MCF 10A (cell line): ENCODE measurements at regions not wholly inside any gene's neighbourhood (a gene's known extent, or its start where the extent isn't known, plus 50 kb on each side); places are given as distances from the start of the nearest gene placed in this dataset.

Experiments used
- BruUV-seq: library from RNA; stranded (reverse); fragments of 400-500 nt; replicated peaks from 2 replicates; lab custom pipeline; 2021; lab: Mats Ljungman, UMichigan
- CTCF ChIA-PET: fragments of 300-600 bp; sonication (Branson Sonifier 250); formaldehyde crosslinking; extraction: SDS; loops from one replicate; lab custom pipeline; 2021; ENCODE audit warnings: antibody characterized with exemption, inconsistent platforms; lab: Yijun Ruan, JAX
- POLR2A ChIA-PET: fragments of 300-600, 350-650 bp; sonication (Branson Sonifier 250); formaldehyde crosslinking; extraction: SDS; loops from one replicate; lab custom pipeline; 2020; ENCODE audit warnings: antibody characterized with exemption, inconsistent platforms; lab: Yijun Ruan, JAX
- DNase-seq: peaks from one replicate; pipeline ENCODE4 v3.0.0-alpha.2; 2018; ENCODE audit not compliant: unreplicated experiment
- H3K27ac Mint-ChIP-seq: one replicate; pipeline ENCODE4 v1.8.0; 2022; ENCODE audit warnings: mild to moderate bottlenecking, low read depth, mixed read lengths; ENCODE audit not compliant: unreplicated experiment
- H3K27me3 Mint-ChIP-seq: one replicate; pipeline ENCODE4 v1.8.0; 2022; ENCODE audit warnings: mixed read lengths; ENCODE audit not compliant: insufficient read depth, unreplicated experiment
- H3K36me3 Mint-ChIP-seq: one replicate; pipeline ENCODE4 v1.8.0; 2022; ENCODE audit warnings: mild to moderate bottlenecking, moderate library complexity, mixed read lengths; ENCODE audit not compliant: insufficient read depth, unreplicated experiment
- H3K4me1 Mint-ChIP-seq: one replicate; pipeline ENCODE4 v1.8.0; 2022; ENCODE audit warnings: mixed read lengths; ENCODE audit not compliant: insufficient read depth, unreplicated experiment
- H3K4me3 Mint-ChIP-seq: one replicate; pipeline ENCODE4 v1.8.0; 2022; ENCODE audit warnings: mild to moderate bottlenecking, moderate library complexity, mixed read lengths; ENCODE audit not compliant: unreplicated experiment
- H3K9me3 Mint-ChIP-seq: one replicate; pipeline ENCODE4 v1.8.0; 2022; ENCODE audit warnings: mixed read lengths; ENCODE audit not compliant: unreplicated experiment
- CTCF ChIP-seq: fragments of 200-600 bp; IDR thresholded peaks from one replicate; pipeline ENCODE4 v1.8.0; 2022; ENCODE audit warnings: antibody characterized with exemption, mild to moderate bottlenecking; ENCODE audit not compliant: unreplicated experiment
- intact Hi-C: fragments of 100-400 bp; cut with micrococcal nuclease; formaldehyde crosslinking; loops from 2 replicates; pipeline ENCODE4 v1.14.1; 2022

DNA sequence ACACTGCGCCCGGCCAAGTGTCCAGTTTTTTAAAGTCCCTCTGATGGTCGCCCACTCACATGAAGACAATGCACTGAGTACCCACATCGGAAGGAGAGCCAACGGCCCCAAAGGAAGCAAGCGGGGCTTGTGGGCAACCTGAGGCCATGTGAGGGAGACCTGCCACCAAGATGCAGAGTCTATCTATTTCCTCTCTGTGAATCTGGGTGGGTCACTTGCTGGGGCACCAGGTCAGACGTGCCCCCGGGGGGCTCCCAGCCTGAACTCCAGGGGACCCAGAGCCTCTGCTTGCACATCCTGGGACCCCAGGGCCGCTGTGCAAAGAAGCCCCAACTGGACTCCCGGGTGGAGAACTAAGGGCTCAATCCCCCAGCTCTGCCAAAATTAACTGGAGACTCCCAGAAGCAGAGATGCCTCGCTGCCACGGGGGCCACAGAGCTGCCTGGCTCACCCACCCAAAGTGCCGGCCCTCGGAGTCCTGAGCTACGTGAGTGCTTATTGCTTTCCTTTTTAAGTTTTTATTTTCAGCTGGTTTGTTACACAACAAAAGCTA lies 106.4 kb downstream of the BRD1 start:
- no TSS peak for BruUV-seq
- Mint-ChIP-seq H3K4me3 (no peak overlapping the region), H3K9me3 (peaks cover 33% of the 10 kb centered on the region), H3K4me1 (no peaks in the 10 kb centered on the region), H3K27me3 (no peaks in the 10 kb centered on the region), H3K36me3 (no peaks in the 10 kb centered on the region), H3K27ac (no peak overlapping the region)
- DNase-seq = no peak
- CTCF ChIA-PET = no interaction called here
- POLR2A ChIA-PET = no interaction called here
- intact Hi-C loops = no loop called here
- no peak for TF ChIP-seq CTCF

DNA sequence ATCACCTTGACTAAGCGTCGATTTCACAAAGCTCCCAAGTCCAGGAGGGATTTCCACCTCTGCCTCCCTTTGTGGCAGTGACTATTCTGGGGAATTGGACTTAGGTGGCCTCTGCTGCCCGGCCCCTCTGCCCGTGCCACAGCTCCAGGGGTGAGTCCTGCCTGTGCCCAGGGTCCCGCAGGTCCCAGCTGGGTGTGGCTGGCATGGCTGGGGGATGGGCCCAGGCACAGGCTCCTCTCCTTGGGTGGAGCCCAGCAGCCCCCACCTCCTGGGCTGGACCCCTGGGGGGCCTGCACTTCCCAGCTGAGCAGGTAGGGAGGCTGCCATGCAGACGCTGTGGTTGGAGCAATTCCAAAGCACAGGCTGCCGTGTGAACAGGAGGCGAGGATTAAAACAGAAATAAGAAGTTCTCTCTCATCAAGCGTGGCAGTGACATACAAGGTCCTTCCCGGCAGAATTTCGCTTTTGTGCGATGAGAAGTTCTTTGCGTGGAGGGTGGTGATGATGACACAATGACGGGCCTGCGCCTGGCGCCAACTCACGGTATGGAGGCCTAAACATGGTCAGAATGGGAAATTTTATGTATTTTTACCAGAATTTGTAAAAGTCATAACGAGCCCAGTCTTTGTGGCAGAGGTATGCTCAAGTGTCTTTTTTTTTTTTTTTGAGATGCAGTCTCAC lies 107.3 kb downstream of the BRD1 start:
- intact Hi-C loops = no loop called here
- DNase-seq = no peak
- Mint-ChIP-seq H3K36me3 (no peaks in the 10 kb centered on the region), H3K4me1 (no peaks in the 10 kb centered on the region), H3K9me3 (peaks cover 33% of the 10 kb centered on the region), H3K4me3 (no peak overlapping the region), H3K27ac (no peak overlapping the region), H3K27me3 (no peaks in the 10 kb centered on the region)
- no TSS peak for BruUV-seq
- no peak for TF ChIP-seq CTCF
- ChIA-PET POLR2A (no interaction called here), CTCF (no interaction called here)

DNA sequence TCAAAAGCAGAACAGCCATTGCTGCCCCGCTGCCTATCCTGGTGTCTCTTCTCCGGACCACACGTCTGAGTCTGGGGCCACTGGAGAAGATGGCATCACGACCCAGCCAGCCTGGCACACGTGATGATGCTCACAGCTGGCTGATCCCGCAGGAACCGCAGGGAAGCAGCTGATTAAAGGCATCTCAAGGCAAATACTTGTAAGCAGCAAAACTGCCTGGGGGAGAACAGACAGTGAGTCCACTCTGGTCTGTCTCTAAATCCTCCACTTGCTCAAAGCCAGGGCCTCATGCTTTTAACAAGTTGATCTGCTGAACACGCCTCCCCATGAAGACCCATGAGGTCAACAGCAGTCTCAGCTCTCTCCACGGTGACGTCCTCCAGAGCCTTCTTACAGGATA lies 108.6 kb downstream of the BRD1 start:
- H3K27me3 Mint-ChIP-seq = no peaks in the 10 kb centered on the region
- no peaks in the 10 kb centered on the region for H3K4me1 Mint-ChIP-seq
- TF ChIP-seq CTCF = no peak
- CTCF ChIA-PET = no interaction called here
- POLR2A ChIA-PET = no interaction called here
- intact Hi-C loops = no loop called here
- H3K27ac Mint-ChIP-seq = no peak overlapping the region
- DNase-seq = no peak
- H3K4me3 Mint-ChIP-seq = no peak overlapping the region
- H3K9me3 Mint-ChIP-seq = peaks cover 31% of the 10 kb centered on the region
- H3K36me3 Mint-ChIP-seq = no peaks in the 10 kb centered on the region
- BruUV-seq = no TSS peak

DNA sequence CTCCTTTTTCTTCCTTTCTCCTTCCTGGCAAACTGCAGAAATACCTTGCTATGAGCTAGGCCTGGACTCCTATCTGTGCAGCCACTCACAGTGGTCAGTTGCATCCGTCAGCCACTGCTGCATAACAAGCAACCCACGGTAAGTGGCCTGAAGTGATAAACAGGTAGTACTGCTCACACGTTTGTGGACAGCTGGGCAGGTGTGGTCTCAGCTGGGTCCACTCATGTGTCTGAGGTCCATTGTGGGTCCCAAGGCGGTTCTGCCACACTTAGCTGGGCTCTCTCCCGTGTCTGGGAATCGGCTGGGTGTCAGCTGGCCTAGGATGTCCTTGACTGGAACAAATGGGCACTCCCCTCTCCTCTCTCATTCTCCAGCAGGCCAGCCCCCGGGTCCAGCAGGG lies 109.3 kb downstream of the BRD1 start:
- no peak overlapping the region for H3K27ac Mint-ChIP-seq
- no peak for DNase-seq
- peaks cover 26% of the 10 kb centered on the region for H3K9me3 Mint-ChIP-seq
- intact Hi-C loops = no loop called here
- ChIA-PET POLR2A (no interaction called here), CTCF (no interaction called here)
- no peaks in the 10 kb centered on the region for H3K36me3 Mint-ChIP-seq
- no TSS peak for BruUV-seq
- H3K27me3 Mint-ChIP-seq = no peaks in the 10 kb centered on the region
- no peak overlapping the region for H3K4me3 Mint-ChIP-seq
- no peaks in the 10 kb centered on the region for H3K4me1 Mint-ChIP-seq
- TF ChIP-seq CTCF = no peak
